ENCODE measurements at regions not wholly inside any gene's neighbourhood (a gene's known extent, or its start where the extent isn't known, plus 50 kb on each side); places are given as distances from the start of the nearest gene placed in this dataset.

GRCh38 chr11:19526119-19526518 is 186.5 kb upstream of the NAV2 start:
- TF ChIP-seq CTCF (conservative IDR thresholded peaks at IDR 0.05 in 1 of 2, IDR thresholded peaks at IDR 0.05 in 1 of 2; ENCODE audit: extremely low read depth in 1 of 2, insufficient read depth in 1 of 2, low read depth in 1 of 2, low read length in 2 of 2) (no peak), EZH2 (IDR thresholded peaks at IDR 0.05; ENCODE audit: borderline replicate concordance, low read length) (no peak)
